ENCODE measurements at regions not wholly inside any gene's neighbourhood (a gene's known extent, or its start where the extent isn't known, plus 50 kb on each side); places are given as distances from the start of the nearest gene placed in this dataset.
"Not testable (repeated sequence)": the region's sequence is repeated elsewhere in the genome, so short reads cannot be mapped to it uniquely, and the experiment has no call there.

DNA sequence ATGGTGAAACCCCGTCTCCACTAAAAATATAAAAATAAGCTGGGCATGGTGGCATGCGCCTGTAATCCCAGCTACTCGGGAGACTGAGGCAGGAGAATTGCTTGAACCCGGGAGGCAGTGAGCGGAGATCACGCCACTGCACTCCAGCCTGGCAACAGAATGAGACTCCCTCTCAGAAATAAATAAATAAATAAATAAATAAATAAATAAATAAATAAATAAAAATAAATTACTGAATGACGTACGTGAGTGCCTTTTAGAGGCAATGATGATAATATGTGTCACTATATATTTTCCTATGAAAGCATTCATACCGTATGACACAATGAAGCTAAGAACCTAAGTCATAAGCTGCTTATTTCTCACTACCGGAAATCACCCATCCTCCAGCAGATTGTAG is 847.5 kb downstream of the PCDH11X start:
- FAIRE-seq; dilution Hi-C loops (cut with MboI; ENCODE audit: extremely low pct_ligation_motif_present, low sequenced_read_pairs): not testable (repeated sequence)

DNA sequence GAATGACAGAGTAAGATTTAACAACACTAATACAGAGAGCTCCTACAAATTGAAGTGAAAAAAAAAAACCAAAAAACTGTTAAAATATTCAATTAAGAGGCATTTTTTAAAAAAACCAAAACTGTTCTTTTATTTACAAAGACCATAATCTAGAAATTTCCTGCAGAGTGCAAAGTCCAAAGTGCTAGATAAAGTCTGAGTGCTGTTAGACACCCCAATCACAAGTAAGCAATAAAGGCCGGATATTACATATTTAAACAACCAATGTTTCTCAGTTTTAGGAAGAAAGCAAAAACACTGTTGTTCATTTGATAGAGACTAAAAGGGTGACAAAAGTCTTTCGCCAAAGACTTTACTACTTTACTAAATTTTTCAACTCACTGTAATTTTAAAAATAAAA is 878.4 kb downstream of the PCDH11X start:
- H3K36me3 ChIP-seq (ENCODE audit: control insufficient read depth in 2 of 2, extremely low read depth in 1 of 2, insufficient read depth in 2 of 2, low read length in 2 of 2); H3K4me3 ChIP-seq (ENCODE audit: control insufficient read depth in 2 of 3, extremely low read depth in 1 of 3, insufficient read depth in 2 of 3, low read depth in 1 of 3, low read length in 3 of 3); H3K9ac ChIP-seq (ENCODE audit: control insufficient read depth, extremely low read depth, insufficient read depth, low read length); H3K4me1 ChIP-seq (ENCODE audit: control insufficient read depth, extremely low read depth, insufficient read depth, low read length); H3K79me2 ChIP-seq (ENCODE audit: control insufficient read depth, insufficient read depth, low read length); FAIRE-seq; H3K9me3 ChIP-seq (ENCODE audit: control insufficient read depth, low read depth, low read length); H3K27me3 ChIP-seq (ENCODE audit: control insufficient read depth, extremely low read depth, insufficient read depth, low read length); DNase-seq (ENCODE audit: low read depth, low spot score); H2AFZ ChIP-seq (ENCODE audit: control insufficient read depth, low read length); H4K20me1 ChIP-seq (ENCODE audit: control insufficient read depth, extremely low read depth, insufficient read depth, low read length); H3K4me2 ChIP-seq (ENCODE audit: control insufficient read depth, extremely low read depth, insufficient read depth, low read depth, low read length); H3K9me1 ChIP-seq (ENCODE audit: control insufficient read depth, extremely low read depth, insufficient read depth, low read length); H3K27ac ChIP-seq (ENCODE audit: control insufficient read depth, insufficient read depth, low read length); dilution Hi-C loops (cut with MboI; ENCODE audit: extremely low pct_ligation_motif_present, low sequenced_read_pairs): not testable (repeated sequence)

More for the DNA sequence above, 847.5 kb downstream of the PCDH11X start:
- H3K36me3 ChIP-seq (ENCODE audit: control insufficient read depth in 2 of 2, extremely low read depth in 1 of 2, insufficient read depth in 2 of 2, low read length in 2 of 2); H3K27ac ChIP-seq (ENCODE audit: control insufficient read depth, insufficient read depth, low read length); DNase-seq (ENCODE audit: low read depth, low spot score); H2AFZ ChIP-seq (ENCODE audit: control insufficient read depth, low read length); H3K79me2 ChIP-seq (ENCODE audit: control insufficient read depth, insufficient read depth, low read length); H4K20me1 ChIP-seq (ENCODE audit: control insufficient read depth, extremely low read depth, insufficient read depth, low read length); H3K4me1 ChIP-seq (ENCODE audit: control insufficient read depth, extremely low read depth, insufficient read depth, low read length); H3K4me3 ChIP-seq (ENCODE audit: control insufficient read depth in 2 of 3, extremely low read depth in 1 of 3, insufficient read depth in 2 of 3, low read depth in 1 of 3, low read length in 3 of 3); H3K9me1 ChIP-seq (ENCODE audit: control insufficient read depth, extremely low read depth, insufficient read depth, low read length); H3K27me3 ChIP-seq (ENCODE audit: control insufficient read depth, extremely low read depth, insufficient read depth, low read length); H3K4me2 ChIP-seq (ENCODE audit: control insufficient read depth, extremely low read depth, insufficient read depth, low read depth, low read length); H3K9me3 ChIP-seq (ENCODE audit: control insufficient read depth, low read depth, low read length); H3K9ac ChIP-seq (ENCODE audit: control insufficient read depth, extremely low read depth, insufficient read depth, low read length): not testable (repeated sequence)

DNA sequence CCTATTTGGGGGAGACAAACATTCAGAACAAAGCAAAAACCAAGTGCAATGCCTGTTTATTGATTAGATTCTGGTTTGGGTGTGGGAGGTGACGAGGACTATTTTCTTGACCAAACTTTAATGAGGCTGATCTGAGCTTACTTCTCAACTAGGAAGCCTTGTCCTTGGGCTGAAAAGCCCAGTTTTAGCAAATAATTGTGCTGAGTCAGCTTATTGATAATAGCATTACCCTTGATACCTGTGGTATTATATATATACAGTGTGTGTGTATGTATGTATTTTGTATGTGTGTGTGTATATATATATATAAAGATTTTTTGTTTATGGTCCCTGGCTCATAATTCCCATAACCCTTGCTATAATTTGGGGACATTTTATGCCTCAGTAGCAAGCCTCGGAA is 880.6 kb downstream of the PCDH11X start:
- H3K27me3 ChIP-seq (ENCODE audit: control insufficient read depth, extremely low read depth, insufficient read depth, low read length); H4K20me1 ChIP-seq (ENCODE audit: control insufficient read depth, extremely low read depth, insufficient read depth, low read length): not testable (repeated sequence)

DNA sequence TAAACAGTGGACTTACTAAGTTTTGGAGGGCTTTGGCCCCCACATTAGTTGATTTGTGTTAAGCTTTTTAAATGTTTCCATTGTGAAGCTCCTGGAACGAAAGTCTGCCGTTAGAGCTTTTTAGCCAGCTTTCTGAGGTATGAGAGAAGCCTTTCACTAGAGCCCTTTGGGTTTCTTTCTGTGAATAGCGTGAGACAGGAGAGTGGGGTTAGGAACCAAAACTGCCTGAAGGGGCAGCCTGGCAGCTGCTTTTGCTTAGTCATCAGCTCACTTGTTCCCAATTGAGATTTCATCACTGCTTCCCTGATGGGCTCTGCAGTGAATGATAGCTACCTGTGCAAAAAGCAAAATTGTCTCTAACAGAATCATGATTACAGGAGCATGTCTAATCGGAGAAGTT is 913.6 kb downstream of the PCDH11X start:
- H3K9me3 ChIP-seq (ENCODE audit: control insufficient read depth, low read depth, low read length); H4K20me1 ChIP-seq (ENCODE audit: control insufficient read depth, extremely low read depth, insufficient read depth, low read length); H2AFZ ChIP-seq (ENCODE audit: control insufficient read depth, low read length); H3K4me2 ChIP-seq (ENCODE audit: control insufficient read depth, extremely low read depth, insufficient read depth, low read depth, low read length); H3K27me3 ChIP-seq (ENCODE audit: control insufficient read depth, extremely low read depth, insufficient read depth, low read length); H3K9ac ChIP-seq (ENCODE audit: control insufficient read depth, extremely low read depth, insufficient read depth, low read length); H3K79me2 ChIP-seq (ENCODE audit: control insufficient read depth, insufficient read depth, low read length); H3K36me3 ChIP-seq (ENCODE audit: control insufficient read depth in 2 of 2, extremely low read depth in 1 of 2, insufficient read depth in 2 of 2, low read length in 2 of 2); H3K4me1 ChIP-seq (ENCODE audit: control insufficient read depth, extremely low read depth, insufficient read depth, low read length); DNase-seq (ENCODE audit: low read depth, low spot score); H3K27ac ChIP-seq (ENCODE audit: control insufficient read depth, insufficient read depth, low read length); dilution Hi-C loops (cut with MboI; ENCODE audit: extremely low pct_ligation_motif_present, low sequenced_read_pairs); H3K9me1 ChIP-seq (ENCODE audit: control insufficient read depth, extremely low read depth, insufficient read depth, low read length); H3K4me3 ChIP-seq (ENCODE audit: control insufficient read depth in 2 of 3, extremely low read depth in 1 of 3, insufficient read depth in 2 of 3, low read depth in 1 of 3, low read length in 3 of 3): not testable (repeated sequence)
- FAIRE-seq = peak; percentile 34

More for the DNA sequence above, 880.6 kb downstream of the PCDH11X start:
- DNase-seq (ENCODE audit: low read depth, low spot score); H2AFZ ChIP-seq (ENCODE audit: control insufficient read depth, low read length); H3K27ac ChIP-seq (ENCODE audit: control insufficient read depth, insufficient read depth, low read length); H3K79me2 ChIP-seq (ENCODE audit: control insufficient read depth, insufficient read depth, low read length); H3K4me1 ChIP-seq (ENCODE audit: control insufficient read depth, extremely low read depth, insufficient read depth, low read length); H3K9me1 ChIP-seq (ENCODE audit: control insufficient read depth, extremely low read depth, insufficient read depth, low read length); H3K36me3 ChIP-seq (ENCODE audit: control insufficient read depth in 2 of 2, extremely low read depth in 1 of 2, insufficient read depth in 2 of 2, low read length in 2 of 2); H3K9me3 ChIP-seq (ENCODE audit: control insufficient read depth, low read depth, low read length); FAIRE-seq; H3K4me3 ChIP-seq (ENCODE audit: control insufficient read depth in 2 of 3, extremely low read depth in 1 of 3, insufficient read depth in 2 of 3, low read depth in 1 of 3, low read length in 3 of 3); H3K4me2 ChIP-seq (ENCODE audit: control insufficient read depth, extremely low read depth, insufficient read depth, low read depth, low read length); dilution Hi-C loops (cut with MboI; ENCODE audit: extremely low pct_ligation_motif_present, low sequenced_read_pairs); H3K9ac ChIP-seq (ENCODE audit: control insufficient read depth, extremely low read depth, insufficient read depth, low read length): not testable (repeated sequence)

DNA sequence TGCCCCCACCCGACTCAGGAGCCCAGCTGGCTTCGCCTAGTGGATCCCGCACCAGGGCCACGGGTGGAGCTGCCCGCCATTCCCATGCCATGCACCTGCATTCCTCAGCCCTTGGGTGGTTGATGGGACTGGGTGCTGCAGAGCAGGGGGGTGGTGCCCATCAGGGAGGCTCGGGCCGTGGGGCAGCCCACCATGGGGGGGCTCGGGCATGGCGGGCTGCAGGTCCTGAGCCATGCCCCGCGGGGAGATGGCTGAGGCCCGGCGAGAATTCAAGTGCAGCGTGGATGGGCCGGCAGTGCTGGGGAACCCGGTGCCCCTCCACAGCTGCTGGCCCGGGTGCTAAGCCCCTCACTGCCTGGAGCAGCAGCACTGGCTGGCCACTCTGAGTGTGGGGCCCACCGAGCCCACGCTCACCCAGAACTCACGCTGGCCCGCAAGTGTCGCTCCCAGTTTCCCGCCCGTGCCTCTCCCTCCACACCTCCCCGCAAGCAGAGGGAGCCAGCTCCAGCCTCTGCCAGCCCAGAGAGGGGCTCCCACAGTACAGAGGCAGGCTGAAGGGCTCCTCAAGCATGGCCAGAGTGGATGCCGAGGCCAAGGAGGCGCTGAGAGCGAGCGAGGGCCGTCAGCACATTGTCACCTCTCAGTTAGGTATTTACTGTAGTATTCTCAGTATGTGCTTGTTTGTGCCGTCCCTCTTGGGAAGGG is 920.4 kb downstream of the PCDH11X start:
- H3K9me1 ChIP-seq (ENCODE audit: control insufficient read depth, extremely low read depth, insufficient read depth, low read length); H3K27me3 ChIP-seq (ENCODE audit: control insufficient read depth, extremely low read depth, insufficient read depth, low read length); DNase-seq (ENCODE audit: low read depth, low spot score); H3K9me3 ChIP-seq (ENCODE audit: control insufficient read depth, low read depth, low read length); H4K20me1 ChIP-seq (ENCODE audit: control insufficient read depth, extremely low read depth, insufficient read depth, low read length); FAIRE-seq; H3K9ac ChIP-seq (ENCODE audit: control insufficient read depth, extremely low read depth, insufficient read depth, low read length); H3K4me3 ChIP-seq (ENCODE audit: control insufficient read depth in 2 of 3, extremely low read depth in 1 of 3, insufficient read depth in 2 of 3, low read depth in 1 of 3, low read length in 3 of 3); dilution Hi-C loops (cut with MboI; ENCODE audit: extremely low pct_ligation_motif_present, low sequenced_read_pairs); H3K4me2 ChIP-seq (ENCODE audit: control insufficient read depth, extremely low read depth, insufficient read depth, low read depth, low read length); H2AFZ ChIP-seq (ENCODE audit: control insufficient read depth, low read length); H3K79me2 ChIP-seq (ENCODE audit: control insufficient read depth, insufficient read depth, low read length); H3K4me1 ChIP-seq (ENCODE audit: control insufficient read depth, extremely low read depth, insufficient read depth, low read length); H3K36me3 ChIP-seq (ENCODE audit: control insufficient read depth in 2 of 2, extremely low read depth in 1 of 2, insufficient read depth in 2 of 2, low read length in 2 of 2); H3K27ac ChIP-seq (ENCODE audit: control insufficient read depth, insufficient read depth, low read length): not testable (repeated sequence)

All from keratinocyte (primary cell).